GM12878 (cell line): ENCODE measurements at regions not wholly inside any gene's neighbourhood (a gene's known extent, or its start where the extent isn't known, plus 50 kb on each side); places are given as distances from the start of the nearest gene placed in this dataset.

ENCODE experiments used
- BCL3 ChIP-seq: IDR thresholded peaks from 2 replicates; pipeline ENCODE4 v1.6.1; 2011; ENCODE audit warnings: borderline replicate concordance, low read depth, mild to moderate bottlenecking, moderate library complexity, low read length; ENCODE audit not compliant: insufficient read depth, poor library complexity, severe bottlenecking
- CEBPB ChIP-seq, 2 experiments: fragments of 150-350 bp in 1 of 2; IDR thresholded peaks; 2 replicates each; pipeline ENCODE4 v1.6.1; 2012 to 2014; ENCODE audit warnings: low read depth in 2 of 2, low read length in 2 of 2, borderline replicate concordance in 1 of 2, inconsistent platforms in 1 of 2
- CREM ChIP-seq: IDR thresholded peaks from 2 replicates; pipeline ENCODE4 v1.6.1; 2014; ENCODE audit warnings: antibody characterized with exemption, low read depth
- CTCF ChIP-seq, 3 experiments: IDR thresholded peaks in 2 of 3; conservative IDR thresholded peaks in 1 of 3; 2 replicates each; pipeline ENCODE4 v1.5.1; 2011; ENCODE audit warnings: low read depth in 3 of 3, low read length in 3 of 3, mild to moderate bottlenecking in 3 of 3, control low read depth in 2 of 3, moderate library complexity in 2 of 3, inconsistent platforms in 1 of 3, mixed read lengths in 1 of 3; ENCODE audit not compliant: control insufficient read depth in 2 of 3, insufficient read depth in 1 of 3; ENCODE audit errors: extremely low read depth in 1 of 3
- IKZF1 ChIP-seq: fragments of 450-650 bp; conservative IDR thresholded peaks from 2 replicates; pipeline ENCODE4 v1.6.1; 2017; ENCODE audit warnings: antibody characterized with exemption, mild to moderate bottlenecking
- KAT2A ChIP-seq: conservative IDR thresholded peaks from 2 replicates; pipeline ENCODE4 v1.6.1; 2011; ENCODE audit warnings: low read depth, low read length; ENCODE audit not compliant: control insufficient read depth
- MAX ChIP-seq: IDR thresholded peaks from 2 replicates; pipeline ENCODE4 v1.6.1; 2012; ENCODE audit warnings: low read depth, low read length, improper control_type of control experiment
- POLR2AphosphoS5 ChIP-seq: IDR thresholded peaks from 2 replicates; pipeline ENCODE4 v1.6.1; 2011; ENCODE audit warnings: mild to moderate bottlenecking, low read length, inconsistent platforms
- SIN3A ChIP-seq: IDR thresholded peaks from 2 replicates; pipeline ENCODE4 v1.6.1; 2012; ENCODE audit warnings: low read depth, low read length, improper control_type of control experiment

- TF ChIP-seq CTCF (IDR thresholded peaks at IDR 0.05 in 2 of 3, conservative IDR thresholded peaks at IDR 0.05 in 1 of 3; ENCODE audit: control insufficient read depth in 2 of 3, extremely low read depth in 1 of 3, insufficient read depth in 1 of 3, low read depth in 3 of 3, low read length in 3 of 3) (no peak), IKZF1 (no peak), SIN3A (no peak), MAX (no peak), POLR2AphosphoS5 (no peak), CEBPB (IDR thresholded peaks at IDR 0.05; ENCODE audit: borderline replicate concordance in 1 of 2, low read depth in 2 of 2, low read length in 2 of 2) (no peak), BCL3 (no peak), CREM (no peak), KAT2A (no peak)
Measured at GRCh38 chr10:78533098-78533497, 499.4 kb downstream of the RPS24 start.
